Liver (tissue), 3 donors: ENCODE measurements at regions not wholly inside any gene's neighbourhood (a gene's known extent, or its start where the extent isn't known, plus 50 kb on each side); places are given as distances from the start of the nearest gene placed in this dataset.

Experiments
- CTCF ChIP-seq: fragments of 150-350 bp; IDR thresholded peaks from 2 replicates; pipeline ENCODE4 v1.5.1; 2017; ENCODE audit warnings: improper control_type of control experiment, low read depth, low read length; ENCODE audit not compliant: missing input control
- EGR1 ChIP-seq, 2 donors: IDR thresholded peaks; 2 replicates each; pipeline ENCODE4 v1.6.1; 2016 to 2018; ENCODE audit warnings: antibody characterized with exemption in 2 of 2, low read depth in 2 of 2
- JUND ChIP-seq, 2 donors: IDR thresholded peaks; 2 replicates each; pipeline ENCODE4 v1.6.1; 2016; ENCODE audit warnings: antibody characterized with exemption in 2 of 2
- RAD21 ChIP-seq, 2 donors: IDR thresholded peaks; 2 replicates each; pipeline ENCODE4 v1.6.1; 2016; ENCODE audit warnings: antibody characterized with exemption in 2 of 2, mild to moderate bottlenecking in 2 of 2
- ZBTB33 ChIP-seq: IDR thresholded peaks from 2 replicates; pipeline ENCODE4 v1.6.1; 2016; ENCODE audit warnings: antibody characterized with exemption
- donor health status: healthy.
- donor health status: healthy.

DNA sequence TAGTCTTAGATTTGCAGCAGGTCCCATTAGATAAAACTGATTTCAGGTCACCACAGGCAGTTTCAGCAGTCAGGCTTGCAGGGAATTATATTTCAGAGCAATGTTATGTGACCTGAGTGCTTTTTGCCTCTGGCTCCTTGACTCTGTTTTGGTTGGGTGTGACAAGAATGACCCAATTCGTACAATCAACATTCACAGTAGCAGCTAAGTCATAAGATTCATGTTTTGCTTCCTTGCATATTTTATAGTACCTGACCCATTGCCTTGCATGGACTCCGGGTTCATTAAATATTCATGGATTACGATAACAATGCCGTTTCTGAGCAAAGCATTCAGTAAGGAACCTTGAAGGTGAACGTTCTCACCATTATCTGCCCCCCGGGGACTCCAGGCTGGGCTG is 152.0 kb upstream of the CST7 start:
- TF ChIP-seq ZBTB33 (no peak), CTCF (no peak), JUND (IDR thresholded peaks at IDR 0.05) (no peak), EGR1 (IDR thresholded peaks at IDR 0.05; ENCODE audit: low read depth in 2 of 2) (no peak), RAD21 (IDR thresholded peaks at IDR 0.05) (no peak)
